ENCODE measurements at regions not wholly inside any gene's neighbourhood (a gene's known extent, or its start where the extent isn't known, plus 50 kb on each side); places are given as distances from the start of the nearest gene placed in this dataset.
"Not testable (repeated sequence)": the region's sequence is repeated elsewhere in the genome, so short reads cannot be mapped to it uniquely, and the experiment has no call there.

DNA sequence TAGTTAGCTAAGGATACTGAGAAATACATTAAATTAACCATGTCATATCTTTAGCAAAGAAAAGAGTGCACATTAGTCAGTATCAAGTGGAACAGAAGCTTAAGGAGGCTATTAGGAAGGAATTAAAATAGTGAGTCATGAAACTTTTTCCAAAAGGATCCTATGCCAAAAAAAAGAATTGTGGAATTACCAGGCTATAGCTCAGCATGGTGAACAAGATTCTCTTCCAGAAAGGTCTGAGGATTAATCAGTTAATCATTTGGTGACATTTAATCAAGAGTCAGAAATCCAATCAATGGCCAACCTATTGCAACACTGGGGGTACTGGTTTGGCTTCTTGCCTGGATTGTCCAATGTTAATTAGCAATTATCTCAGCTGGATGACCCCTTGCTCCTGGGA, 244.5 kb upstream of the NMUR2 start:
- Histone ChIP-seq H3K4me1 (ENCODE audit: control insufficient read depth in 1 of 2, insufficient read depth in 2 of 2, low read length in 2 of 2) (no peaks in the 10 kb centered on the region), H3K9ac (ENCODE audit: insufficient read depth, low read length, poor library complexity, severe bottlenecking) (no peak overlapping the region), H3K36me3 (replicated peaks in 1 of 2; ENCODE audit: control insufficient read depth in 1 of 2, insufficient read depth in 2 of 2, low read length in 2 of 2) (no peaks in the 10 kb centered on the region), H4K20me1 (ENCODE audit: insufficient read depth, low read length) (no peaks in the 10 kb centered on the region), H3K79me2 (ENCODE audit: insufficient read depth, low read length) (no peaks in the 10 kb centered on the region), H3K9me3 (replicated peaks in 1 of 2; ENCODE audit: control insufficient read depth in 1 of 2, insufficient read depth in 1 of 2, low read length in 2 of 2) (no peaks in the 10 kb centered on the region), H3K27me3 (ENCODE audit: control insufficient read depth in 2 of 2, insufficient read depth in 2 of 2, low read length in 2 of 2) (no peaks in the 10 kb centered on the region), H3K4me2 (replicated peaks; ENCODE audit: extremely low read depth, low read length, poor library complexity, severe bottlenecking) (no peak overlapping the region), H3K27ac (ENCODE audit: low read depth in 1 of 2, low read length in 2 of 2) (no peak overlapping the region), H2AFZ (ENCODE audit: insufficient read depth, low read depth, low read length, poor library complexity, severe bottlenecking) (no peak overlapping the region), H3K4me3 (replicated peaks in 1 of 3; ENCODE audit: low read depth in 2 of 3, low read length in 3 of 3) (no peak overlapping the region)
- H3K27me3 Mint-ChIP-seq (ENCODE audit: low read depth in 3 of 3), result no peaks in the 10 kb centered on the region
- DNase-seq, result no peak
- no peak overlapping the region for H3K4me3 Mint-ChIP-seq
- no peaks in the 10 kb centered on the region for H3K4me1 Mint-ChIP-seq
- TF ChIP-seq, protein P1, sequence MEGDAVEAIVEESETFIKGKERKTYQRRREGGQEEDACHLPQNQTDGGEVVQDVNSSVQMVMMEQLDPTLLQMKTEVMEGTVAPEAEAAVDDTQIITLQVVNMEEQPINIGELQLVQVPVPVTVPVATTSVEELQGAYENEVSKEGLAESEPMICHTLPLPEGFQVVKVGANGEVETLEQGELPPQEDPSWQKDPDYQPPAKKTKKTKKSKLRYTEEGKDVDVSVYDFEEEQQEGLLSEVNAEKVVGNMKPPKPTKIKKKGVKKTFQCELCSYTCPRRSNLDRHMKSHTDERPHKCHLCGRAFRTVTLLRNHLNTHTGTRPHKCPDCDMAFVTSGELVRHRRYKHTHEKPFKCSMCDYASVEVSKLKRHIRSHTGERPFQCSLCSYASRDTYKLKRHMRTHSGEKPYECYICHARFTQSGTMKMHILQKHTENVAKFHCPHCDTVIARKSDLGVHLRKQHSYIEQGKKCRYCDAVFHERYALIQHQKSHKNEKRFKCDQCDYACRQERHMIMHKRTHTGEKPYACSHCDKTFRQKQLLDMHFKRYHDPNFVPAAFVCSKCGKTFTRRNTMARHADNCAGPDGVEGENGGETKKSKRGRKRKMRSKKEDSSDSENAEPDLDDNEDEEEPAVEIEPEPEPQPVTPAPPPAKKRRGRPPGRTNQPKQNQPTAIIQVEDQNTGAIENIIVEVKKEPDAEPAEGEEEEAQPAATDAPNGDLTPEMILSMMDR (IDR thresholded peaks at IDR 0.05), result no peak
- peaks cover 0 to 2% (median 0%) of the 10 kb centered on the region in 7 donors for H3K9me3 Mint-ChIP-seq
- intact Hi-C loops (cut with micrococcal nuclease), result no loop called here
- H3K36me3 Mint-ChIP-seq, result no peaks in the 10 kb centered on the region
- H3K27ac Mint-ChIP-seq, result no peak overlapping the region

DNA sequence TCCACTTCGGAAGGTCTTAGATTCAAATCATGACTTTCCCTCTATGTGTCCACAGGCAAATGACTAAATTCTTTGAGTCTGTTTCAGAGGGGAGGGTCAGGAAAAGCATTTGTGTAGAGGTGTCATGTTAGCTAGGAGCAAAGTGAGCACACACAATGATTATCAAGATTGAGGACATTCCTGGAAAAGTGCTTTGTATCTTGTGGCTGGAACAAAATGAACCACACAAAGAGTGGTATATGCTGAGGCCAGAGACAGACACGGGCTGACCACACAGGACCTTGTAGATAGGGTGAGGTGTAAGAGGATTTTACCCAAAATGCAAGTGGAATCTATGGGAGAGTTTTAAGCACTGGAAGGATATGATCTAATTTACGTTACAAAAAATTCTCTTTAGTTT, 245.3 kb upstream of the NMUR2 start:
- Mint-ChIP-seq H3K27ac (no peak overlapping the region), H3K9me3 (peaks cover 0 to 2% (median 0%) of the 10 kb centered on the region in 7 donors), H3K4me3 (no peak overlapping the region), H3K27me3 (ENCODE audit: low read depth in 3 of 3) (no peaks in the 10 kb centered on the region), H3K36me3 (no peaks in the 10 kb centered on the region), H3K4me1 (no peaks in the 10 kb centered on the region)
- Histone ChIP-seq H2AFZ (ENCODE audit: insufficient read depth, low read depth, low read length, poor library complexity, severe bottlenecking) (no peak overlapping the region), H3K36me3 (replicated peaks in 1 of 2; ENCODE audit: control insufficient read depth in 1 of 2, insufficient read depth in 2 of 2, low read length in 2 of 2) (no peaks in the 10 kb centered on the region), H4K20me1 (ENCODE audit: insufficient read depth, low read length) (no peaks in the 10 kb centered on the region), H3K27me3 (ENCODE audit: control insufficient read depth in 2 of 2, insufficient read depth in 2 of 2, low read length in 2 of 2) (no peaks in the 10 kb centered on the region), H3K27ac (ENCODE audit: low read depth in 1 of 2, low read length in 2 of 2) (no peak overlapping the region), H3K9ac (ENCODE audit: insufficient read depth, low read length, poor library complexity, severe bottlenecking) (no peak overlapping the region), H3K4me3 (replicated peaks in 1 of 3; ENCODE audit: low read depth in 2 of 3, low read length in 3 of 3) (no peak overlapping the region), H3K79me2 (ENCODE audit: insufficient read depth, low read length) (no peaks in the 10 kb centered on the region), H3K9me3 (replicated peaks in 1 of 2; ENCODE audit: control insufficient read depth in 1 of 2, insufficient read depth in 1 of 2, low read length in 2 of 2) (no peaks in the 10 kb centered on the region), H3K4me2 (replicated peaks; ENCODE audit: extremely low read depth, low read length, poor library complexity, severe bottlenecking) (no peak overlapping the region), H3K4me1 (ENCODE audit: control insufficient read depth in 1 of 2, insufficient read depth in 2 of 2, low read length in 2 of 2) (no peaks in the 10 kb centered on the region)
- intact Hi-C loops (cut with micrococcal nuclease), result no loop called here
- WGBS (ENCODE audit: insufficient coverage), result 40% methylated on average over 1 of the region's 3 CpGs
- DNase-seq, result no peak
- TF ChIP-seq, protein P1 (IDR thresholded peaks at IDR 0.05), result no peak

DNA sequence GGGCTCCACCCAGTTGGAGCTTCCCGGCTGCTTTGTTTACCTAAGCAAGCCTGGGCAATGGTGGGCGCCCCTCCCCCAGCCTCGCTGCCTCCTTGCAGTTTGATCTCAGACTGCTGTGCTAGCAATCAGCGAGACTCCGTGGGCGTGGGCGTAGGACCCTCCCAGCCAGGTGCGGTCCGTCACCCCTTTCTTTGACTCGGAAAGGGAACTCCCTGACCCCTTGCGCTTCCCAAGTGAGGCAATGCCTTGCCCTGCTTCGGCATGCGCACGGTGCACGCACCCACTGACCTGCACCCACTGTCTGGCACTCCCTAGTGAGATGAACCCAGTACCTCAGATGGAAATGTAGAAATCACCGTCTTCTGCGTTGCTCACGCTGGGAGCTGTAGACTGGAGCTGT, 254.4 kb upstream of the NMUR2 start:
- H3K27ac Mint-ChIP-seq, H3K4me3 Mint-ChIP-seq: not testable (repeated sequence)
- 88% methylated on average over 13 of the region's 18 CpGs for WGBS (ENCODE audit: insufficient coverage)

More for the DNA sequence above, 254.4 kb upstream of the NMUR2 start:
- H3K27me3 ChIP-seq (ENCODE audit: control insufficient read depth in 2 of 2, insufficient read depth in 2 of 2, low read length in 2 of 2); DNase-seq; H4K20me1 ChIP-seq (ENCODE audit: insufficient read depth, low read length); H3K9ac ChIP-seq (ENCODE audit: insufficient read depth, low read length, poor library complexity, severe bottlenecking); H3K4me2 ChIP-seq (replicated peaks; ENCODE audit: extremely low read depth, low read length, poor library complexity, severe bottlenecking); H3K27me3 Mint-ChIP-seq (ENCODE audit: low read depth in 3 of 3); H3K36me3 Mint-ChIP-seq; H3K27ac ChIP-seq (ENCODE audit: low read depth in 1 of 2, low read length in 2 of 2); intact Hi-C loops (cut with micrococcal nuclease); H3K36me3 ChIP-seq (replicated peaks in 1 of 2; ENCODE audit: control insufficient read depth in 1 of 2, insufficient read depth in 2 of 2, low read length in 2 of 2); H3K79me2 ChIP-seq (ENCODE audit: insufficient read depth, low read length); H3K9me3 ChIP-seq (replicated peaks in 1 of 2; ENCODE audit: control insufficient read depth in 1 of 2, insufficient read depth in 1 of 2, low read length in 2 of 2); H2AFZ ChIP-seq (ENCODE audit: insufficient read depth, low read depth, low read length, poor library complexity, severe bottlenecking); H3K4me1 ChIP-seq (ENCODE audit: control insufficient read depth in 1 of 2, insufficient read depth in 2 of 2, low read length in 2 of 2); H3K4me3 ChIP-seq (replicated peaks in 1 of 3; ENCODE audit: low read depth in 2 of 3, low read length in 3 of 3); H3K4me1 Mint-ChIP-seq: not testable (repeated sequence)
- H3K9me3 Mint-ChIP-seq, result peaks cover 0 to 11% (median 5%) of the 10 kb centered on the region in 7 donors
